ENCODE measurements at regions not wholly inside any gene's neighbourhood (a gene's known extent, or its start where the extent isn't known, plus 50 kb on each side); places are given as distances from the start of the nearest gene placed in this dataset.

DNA sequence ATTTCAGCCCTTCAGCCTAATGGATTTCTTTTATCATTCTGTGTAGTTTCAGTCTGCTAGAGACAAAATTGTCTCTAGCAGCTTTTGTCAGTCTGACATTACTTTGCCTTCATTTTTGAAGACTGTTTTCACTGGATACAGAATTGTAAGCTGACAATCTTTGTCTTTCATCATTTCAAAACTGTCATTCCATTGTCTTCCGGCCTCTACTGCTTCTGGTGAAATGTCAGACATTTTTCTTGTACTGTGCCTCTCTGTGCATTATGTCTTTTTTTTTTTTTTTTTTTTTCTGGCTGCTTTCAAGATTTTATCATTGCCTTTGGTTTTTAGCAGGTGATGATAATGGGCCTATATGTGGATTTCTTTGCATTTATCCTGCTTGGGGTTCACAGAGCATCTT, 51.3 kb upstream of the ZNF169 start:
- Histone ChIP-seq H3K9ac (ENCODE audit: insufficient read length) (no peak overlapping the region), H3K27ac (no peak overlapping the region), H3K4me3 (no peak overlapping the region), H3K36me3 (ENCODE audit: insufficient read depth, low read length) (no peaks in the 10 kb centered on the region), H3K9me3 (ENCODE audit: low read depth, low read length) (peaks cover 7% of the 10 kb centered on the region; the same call in 1 of the 2 replicates)
- DNase-seq (ENCODE audit: low read depth, low spot score), result no peak
- TF ChIP-seq EZH2 (IDR thresholded peaks at IDR 0.05) (no peak), FOXP2 (optimal IDR thresholded peaks at IDR 0.05; ENCODE audit: control extremely low read depth, extremely low read length, insufficient read depth) (no peak), POLR2AphosphoS5 (IDR thresholded peaks at IDR 0.05; ENCODE audit: borderline replicate concordance, low read depth, low read length) (no peak)
